ENCODE measurements at regions not wholly inside any gene's neighbourhood (a gene's known extent, or its start where the extent isn't known, plus 50 kb on each side); places are given as distances from the start of the nearest gene placed in this dataset.

DNA sequence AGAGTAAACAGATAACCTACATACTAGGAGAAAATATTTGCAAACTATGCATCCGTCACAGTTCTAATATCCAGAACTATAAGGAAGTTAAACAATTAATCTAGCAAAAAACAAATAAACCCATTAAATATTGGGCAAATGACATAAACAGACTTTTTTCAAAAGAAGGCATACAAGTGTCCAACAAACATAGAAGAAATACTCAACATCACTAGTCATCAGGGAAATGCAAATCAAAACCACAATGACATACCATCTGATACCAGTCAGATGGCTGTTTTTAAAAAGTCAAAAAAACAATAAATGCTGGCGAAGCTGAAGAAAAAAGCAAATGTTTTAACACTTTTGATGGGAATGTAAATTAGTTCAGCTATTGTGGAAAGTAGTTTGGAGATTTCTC, 1117.7 kb upstream of the MAP3K7 start:
- intact Hi-C loops (cut with DNase I; ENCODE audit: low total_unique reads): no loop called here
- TF ChIP-seq, protein P1, sequence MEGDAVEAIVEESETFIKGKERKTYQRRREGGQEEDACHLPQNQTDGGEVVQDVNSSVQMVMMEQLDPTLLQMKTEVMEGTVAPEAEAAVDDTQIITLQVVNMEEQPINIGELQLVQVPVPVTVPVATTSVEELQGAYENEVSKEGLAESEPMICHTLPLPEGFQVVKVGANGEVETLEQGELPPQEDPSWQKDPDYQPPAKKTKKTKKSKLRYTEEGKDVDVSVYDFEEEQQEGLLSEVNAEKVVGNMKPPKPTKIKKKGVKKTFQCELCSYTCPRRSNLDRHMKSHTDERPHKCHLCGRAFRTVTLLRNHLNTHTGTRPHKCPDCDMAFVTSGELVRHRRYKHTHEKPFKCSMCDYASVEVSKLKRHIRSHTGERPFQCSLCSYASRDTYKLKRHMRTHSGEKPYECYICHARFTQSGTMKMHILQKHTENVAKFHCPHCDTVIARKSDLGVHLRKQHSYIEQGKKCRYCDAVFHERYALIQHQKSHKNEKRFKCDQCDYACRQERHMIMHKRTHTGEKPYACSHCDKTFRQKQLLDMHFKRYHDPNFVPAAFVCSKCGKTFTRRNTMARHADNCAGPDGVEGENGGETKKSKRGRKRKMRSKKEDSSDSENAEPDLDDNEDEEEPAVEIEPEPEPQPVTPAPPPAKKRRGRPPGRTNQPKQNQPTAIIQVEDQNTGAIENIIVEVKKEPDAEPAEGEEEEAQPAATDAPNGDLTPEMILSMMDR (IDR thresholded peaks at IDR 0.05): no peak
- no peak for TF ChIP-seq POLR2A (IDR thresholded peaks at IDR 0.05)
- H3K4me3 ChIP-seq (ENCODE audit: low read depth, poor library complexity, severe bottlenecking): no peak overlapping the region
- WGBS, 2 donors: 67 to 74% methylated on average over 2 of the region's 2 CpGs
- DNase-seq (ENCODE audit: low spot score in 2 of 2): no peak

DNA sequence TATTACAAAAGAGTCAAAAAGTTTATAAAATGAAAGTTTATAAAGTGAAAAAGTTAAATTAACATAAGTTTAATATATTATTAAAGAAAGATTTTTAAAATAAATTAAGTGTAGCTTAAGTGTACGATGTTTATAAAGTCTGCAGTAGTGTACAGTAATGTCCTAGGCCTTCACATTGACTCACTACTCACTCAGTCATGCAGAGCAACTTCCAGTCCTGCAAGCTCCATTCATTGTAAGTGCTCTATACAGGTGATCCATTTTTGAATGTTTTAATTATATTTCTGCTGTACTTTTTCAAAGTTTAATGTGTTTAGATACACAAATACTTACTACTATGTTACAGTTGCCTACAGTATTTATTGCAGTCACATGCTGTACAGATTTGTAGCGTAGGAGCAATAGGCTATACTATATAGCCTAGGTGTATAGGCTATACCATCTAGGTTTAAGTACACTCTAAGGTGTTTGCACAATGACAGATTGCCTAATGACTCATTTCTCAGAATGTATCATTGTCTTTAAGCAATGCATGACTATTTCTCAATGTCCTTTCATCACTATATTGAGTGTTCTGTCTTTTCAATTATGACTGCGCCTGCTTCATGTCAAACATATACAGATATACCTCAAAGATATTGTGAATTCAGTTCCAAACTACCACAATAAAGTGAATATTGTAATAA, 1110.3 kb upstream of the MAP3K7 start:
- TF ChIP-seq, protein P1 (IDR thresholded peaks at IDR 0.05): no peak
- no peak for TF ChIP-seq POLR2A (IDR thresholded peaks at IDR 0.05)
- WGBS, 2 donors: 89 to 94% methylated on average over 3 of the region's 3 CpGs

DNA sequence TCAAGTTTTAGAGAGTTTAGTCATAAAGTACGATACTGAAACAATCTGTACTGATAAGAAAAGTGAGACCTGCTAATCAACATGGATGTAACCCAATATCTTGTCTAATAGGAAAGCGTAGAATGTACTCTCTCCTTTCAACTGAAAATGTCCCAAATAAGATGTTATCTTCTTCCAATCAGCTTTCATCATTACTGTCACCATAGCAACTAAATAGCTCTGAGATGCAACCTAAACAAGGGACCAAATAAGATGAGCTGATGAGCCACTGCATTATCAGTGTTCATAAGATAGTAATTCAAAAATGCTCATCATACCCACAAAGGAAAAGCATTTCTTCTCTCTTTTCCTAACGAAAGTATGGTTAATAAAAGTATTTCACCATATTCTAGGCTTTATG, 1108.3 kb upstream of the MAP3K7 start:
- no peak overlapping the region for H3K4me3 ChIP-seq (ENCODE audit: low read depth, poor library complexity, severe bottlenecking)
- TF ChIP-seq, protein P1 (IDR thresholded peaks at IDR 0.05): no peak
- no peak for TF ChIP-seq POLR2A (IDR thresholded peaks at IDR 0.05)
- intact Hi-C loops (cut with DNase I; ENCODE audit: low total_unique reads): no loop called here
- WGBS, 2 donors: 71 to 86% methylated on average over 3 of the region's 3 CpGs
- DNase-seq (ENCODE audit: low spot score in 2 of 2): no peak

More for the DNA sequence above, 1110.3 kb upstream of the MAP3K7 start:
- intact Hi-C loops (cut with DNase I; ENCODE audit: low total_unique reads): no loop called here
- H3K4me3 ChIP-seq (ENCODE audit: low read depth, poor library complexity, severe bottlenecking): no peak overlapping the region
- no peak for DNase-seq (ENCODE audit: low spot score in 2 of 2)

DNA sequence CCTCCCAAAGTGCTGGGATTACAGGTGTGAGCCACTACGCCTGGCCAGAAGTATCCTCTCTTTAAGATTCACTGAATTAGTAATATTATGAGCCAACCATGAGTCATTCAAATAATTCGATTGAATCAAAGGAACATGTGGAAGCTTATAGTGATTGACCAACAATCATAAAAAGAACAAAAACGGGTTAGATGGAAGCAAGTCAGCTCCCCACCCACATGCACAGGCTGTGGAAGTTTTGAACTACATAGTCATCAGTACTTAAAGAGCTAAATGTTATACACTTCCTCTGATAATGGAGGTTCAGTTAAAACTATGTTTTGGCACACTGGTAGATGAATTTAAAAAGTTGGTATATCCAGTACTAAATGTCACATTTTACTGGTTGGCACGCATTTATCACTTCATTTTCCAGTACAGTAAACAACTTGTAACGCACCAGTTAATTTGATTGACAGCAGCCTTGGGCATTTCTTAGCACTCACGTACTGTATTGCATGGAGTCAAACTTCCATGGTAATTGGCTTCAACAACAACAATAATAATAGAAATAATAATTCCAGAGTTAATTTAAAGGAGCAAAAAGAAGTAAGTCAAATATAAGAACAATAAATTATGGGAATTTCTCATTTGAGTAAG, 1107.3 kb upstream of the MAP3K7 start:
- no peak overlapping the region for H3K4me3 ChIP-seq (ENCODE audit: low read depth, poor library complexity, severe bottlenecking)
- intact Hi-C loops (cut with DNase I; ENCODE audit: low total_unique reads): no loop called here
- TF ChIP-seq, protein P1 (IDR thresholded peaks at IDR 0.05): no peak
- no peak for TF ChIP-seq POLR2A (IDR thresholded peaks at IDR 0.05)
- WGBS, 2 donors: 27 to 33% methylated on average over 6 of the region's 6 CpGs
- no peak for DNase-seq (ENCODE audit: low spot score in 2 of 2)

DNA sequence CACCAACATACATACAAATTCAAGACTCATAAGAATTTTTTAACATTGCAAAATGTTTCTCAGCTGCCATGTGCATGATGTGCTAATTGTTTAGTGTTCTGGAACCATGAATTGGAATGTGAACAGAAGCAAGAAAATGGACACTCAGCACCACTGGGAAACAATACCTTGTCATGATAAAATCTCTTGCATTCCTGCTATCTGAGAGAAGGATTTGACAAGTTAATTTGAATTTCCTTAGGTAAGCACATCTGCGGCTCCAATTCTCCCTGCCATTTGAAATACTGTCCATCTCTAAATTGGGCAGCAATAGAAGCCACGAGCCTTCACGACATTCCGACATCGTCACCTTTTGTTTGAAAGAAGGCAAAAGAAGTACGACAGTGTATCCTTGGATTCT, 1104.6 kb upstream of the MAP3K7 start:
- intact Hi-C loops (cut with DNase I; ENCODE audit: low total_unique reads): no loop called here
- TF ChIP-seq, protein P1 (IDR thresholded peaks at IDR 0.05): no peak
- TF ChIP-seq POLR2A (IDR thresholded peaks at IDR 0.05): no peak
- no peak for DNase-seq (ENCODE audit: low spot score in 2 of 2)
- 91 to 92% methylated on average over 6 of the region's 6 CpGs for WGBS, 2 donors
- no peak overlapping the region for H3K4me3 ChIP-seq (ENCODE audit: low read depth, poor library complexity, severe bottlenecking)
